Glutamatergic neuron (in vitro differentiated cells): ENCODE measurements at regions not wholly inside any gene's neighbourhood (a gene's known extent, or its start where the extent isn't known, plus 50 kb on each side); places are given as distances from the start of the nearest gene placed in this dataset.

ENCODE experiments used
- DNase-seq: peaks from one replicate; pipeline ENCODE4 v3.0.0; 2022
- H3K27ac Mint-ChIP-seq: one replicate; pipeline ENCODE4 v1.8.0; 2020; ENCODE audit warnings: mild to moderate bottlenecking, mixed read lengths, inconsistent platforms; ENCODE audit not compliant: unreplicated experiment
- H3K27me3 Mint-ChIP-seq: one replicate; pipeline ENCODE4 v1.8.0; 2020; ENCODE audit warnings: mild to moderate bottlenecking, moderate library complexity, mixed read lengths, inconsistent platforms; ENCODE audit not compliant: unreplicated experiment
- H3K36me3 Mint-ChIP-seq: one replicate; pipeline ENCODE4 v1.8.0; 2020; ENCODE audit warnings: mild to moderate bottlenecking, mixed read lengths, inconsistent platforms; ENCODE audit not compliant: unreplicated experiment
- H3K4me1 Mint-ChIP-seq: one replicate; pipeline ENCODE4 v1.8.0; 2020; ENCODE audit warnings: mild to moderate bottlenecking, low read depth, mixed read lengths, inconsistent platforms; ENCODE audit not compliant: unreplicated experiment
- H3K4me3 Mint-ChIP-seq: one replicate; pipeline ENCODE4 v1.8.0; 2020; ENCODE audit warnings: mild to moderate bottlenecking, mixed read lengths, inconsistent platforms; ENCODE audit not compliant: unreplicated experiment
- H3K9me3 Mint-ChIP-seq: one replicate; pipeline ENCODE4 v1.8.0; 2020; ENCODE audit warnings: mild to moderate bottlenecking, moderate library complexity, mixed read lengths, inconsistent platforms; ENCODE audit not compliant: unreplicated experiment
- CTCF ChIP-seq: fragments of 200-600 bp; sonication (generic); IDR thresholded peaks from one replicate; pipeline ENCODE4 v1.5.0; 2021; ENCODE audit not compliant: partially characterized antibody, unreplicated experiment

- Mint-ChIP-seq H3K9me3 (no peaks in the 10 kb centered on the region), H3K27ac (no peak overlapping the region), H3K36me3 (no peaks in the 10 kb centered on the region), H3K4me1 (no peaks in the 10 kb centered on the region), H3K27me3 (no peaks in the 10 kb centered on the region), H3K4me3 (no peak overlapping the region)
- no peak for TF ChIP-seq CTCF
- no peak for DNase-seq
Measured at GRCh38 chr2:144683966-144684365, 164.0 kb upstream of the ZEB2 start.

- no peaks in the 10 kb centered on the region for H3K36me3 Mint-ChIP-seq
- H3K27me3 Mint-ChIP-seq, result no peaks in the 10 kb centered on the region
- no peak overlapping the region for H3K27ac Mint-ChIP-seq
- no peak for DNase-seq
- no peaks in the 10 kb centered on the region for H3K9me3 Mint-ChIP-seq
- H3K4me3 Mint-ChIP-seq, result no peak overlapping the region
- TF ChIP-seq CTCF, result no peak
- no peaks in the 10 kb centered on the region for H3K4me1 Mint-ChIP-seq
Measured at GRCh38 chr2:144683107-144683753, 163.3 kb upstream of the ZEB2 start.

- Mint-ChIP-seq H3K27me3 (no peaks in the 10 kb centered on the region), H3K4me1 (no peaks in the 10 kb centered on the region), H3K9me3 (no peaks in the 10 kb centered on the region), H3K4me3 (no peak overlapping the region), H3K36me3 (no peaks in the 10 kb centered on the region), H3K27ac (no peak overlapping the region)
- TF ChIP-seq CTCF, result no peak
- no peak for DNase-seq
Measured at GRCh38 chr2:144682248-144682647, 162.3 kb upstream of the ZEB2 start.

- Mint-ChIP-seq H3K27me3 (no peaks in the 10 kb centered on the region), H3K4me3 (no peak overlapping the region)
- TF ChIP-seq CTCF, result no peak
Measured at GRCh38 chr2:144681389-144681788, 161.5 kb upstream of the ZEB2 start.

GRCh38 chr2:144679942-144680341 lies 160.0 kb upstream of the ZEB2 start:
- H3K27ac Mint-ChIP-seq, result no peak overlapping the region
- no peaks in the 10 kb centered on the region for H3K9me3 Mint-ChIP-seq
- no peaks in the 10 kb centered on the region for H3K36me3 Mint-ChIP-seq
- no peak overlapping the region for H3K4me3 Mint-ChIP-seq
- no peaks in the 10 kb centered on the region for H3K4me1 Mint-ChIP-seq
- no peak for TF ChIP-seq CTCF
- no peak for DNase-seq
- H3K27me3 Mint-ChIP-seq, result no peaks in the 10 kb centered on the region

More at GRCh38 chr2:144681389-144681788, 161.5 kb upstream of the ZEB2 start:
- Mint-ChIP-seq H3K27ac (no peak overlapping the region), H3K9me3 (no peaks in the 10 kb centered on the region), H3K4me1 (no peaks in the 10 kb centered on the region), H3K36me3 (no peaks in the 10 kb centered on the region)
- DNase-seq, result no peak
